HL-60/S4 (cell line): ENCODE measurements at regions not wholly inside any gene's neighbourhood (a gene's known extent, or its start where the extent isn't known, plus 50 kb on each side); places are given as distances from the start of the nearest gene placed in this dataset.

Experiments
- in situ Hi-C: fragments of 300-500 bp; cut with MboI; formaldehyde crosslinking; loops from 2 replicates; pipeline ENCODE4 v1.14.3; 2022; ENCODE audit warnings: low sequenced_read_pairs

GRCh38 chr4:180861651-180862050, 1381.6 kb upstream of the TENM3 start:
- in situ Hi-C loops, result no loop called here

- in situ Hi-C loops, result no loop called here
Observed at GRCh38 chr4:180866933-180867643, 1376.1 kb upstream of the TENM3 start.

DNA sequence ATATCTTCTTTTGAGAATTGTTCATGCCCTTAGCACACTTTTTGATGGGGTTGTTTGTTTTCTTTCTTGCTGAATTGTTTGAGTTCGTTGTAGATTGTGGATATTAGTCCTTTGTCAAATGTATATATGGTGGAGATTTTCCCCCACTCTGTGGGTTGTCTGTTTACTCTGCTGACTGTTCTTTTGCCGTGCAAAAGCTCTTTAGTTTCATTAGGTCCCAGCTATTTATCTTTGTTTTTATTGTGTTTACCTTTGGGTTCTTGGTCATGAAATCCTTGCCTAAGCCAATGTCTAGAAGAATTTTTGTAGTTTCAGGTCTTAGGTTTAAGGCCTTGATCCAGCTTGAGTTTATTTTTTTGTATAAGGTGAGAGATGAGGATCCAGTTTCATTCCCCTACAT, 1372.6 kb upstream of the TENM3 start:
- in situ Hi-C loops, result no loop called here

DNA sequence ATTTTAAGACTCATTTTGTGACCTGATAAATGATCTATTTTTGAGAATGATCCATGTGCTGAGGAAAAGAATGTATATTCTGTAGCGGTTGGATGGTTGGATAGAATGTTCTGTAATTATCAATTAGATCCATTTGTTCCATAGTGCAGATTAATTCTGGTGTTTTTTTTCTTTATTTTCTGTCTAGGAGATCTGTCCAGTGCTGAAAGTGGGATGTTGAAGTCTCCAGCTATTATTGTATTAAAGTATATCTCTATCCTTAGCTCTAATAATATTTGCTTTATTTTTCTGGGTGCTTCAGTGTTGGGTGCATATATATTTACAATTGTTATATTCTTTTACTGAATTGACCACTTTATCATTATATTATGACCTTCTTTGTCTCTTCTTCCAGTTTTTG, 1344.9 kb upstream of the TENM3 start:
- in situ Hi-C loops, result no loop called here

DNA sequence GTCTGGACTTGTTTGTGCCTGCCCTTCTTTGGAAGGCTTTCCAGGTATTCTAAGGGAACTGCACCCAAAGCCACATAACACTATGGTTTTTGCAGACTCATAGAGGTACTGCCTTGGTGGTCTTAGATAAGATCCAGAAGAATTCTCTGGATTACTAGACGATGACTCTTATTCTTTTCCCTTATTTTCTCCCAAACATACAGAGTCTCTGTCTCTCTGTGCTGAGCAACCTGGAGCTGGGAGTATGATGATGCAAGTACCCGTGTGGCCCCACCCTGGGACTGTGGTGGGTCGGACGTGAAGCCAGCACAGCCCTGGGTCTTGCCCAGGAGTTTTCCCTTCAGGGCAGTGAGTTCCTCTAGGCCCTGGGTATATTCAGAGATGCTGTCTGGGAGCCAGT, 1342.4 kb upstream of the TENM3 start:
- in situ Hi-C loops, result no loop called here

- in situ Hi-C loops, result no loop called here
Observed at GRCh38 chr4:180909279-180909678, 1333.9 kb upstream of the TENM3 start.

- in situ Hi-C loops, result no loop called here
Observed at GRCh38 chr4:180913750-180914149, 1329.5 kb upstream of the TENM3 start.

DNA sequence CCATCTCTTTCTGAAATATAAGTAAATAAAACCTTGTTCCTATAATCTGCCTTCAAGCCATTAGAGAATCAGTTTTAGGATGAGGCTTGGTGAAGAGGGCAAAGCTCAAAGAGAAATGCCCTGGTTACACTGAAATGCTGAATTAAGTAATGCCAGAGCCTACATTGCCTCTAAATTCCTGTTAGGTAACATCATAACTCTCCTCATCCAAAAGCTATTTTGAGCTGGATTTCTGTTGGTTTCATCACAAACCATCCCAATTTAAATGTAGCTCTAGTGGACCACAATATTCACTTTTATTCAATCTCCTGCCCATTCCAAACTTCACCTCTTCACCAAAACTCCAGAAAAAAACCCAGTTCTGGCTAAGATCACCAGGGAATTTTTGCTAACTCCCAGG, 1319.7 kb upstream of the TENM3 start:
- in situ Hi-C loops, result no loop called here

DNA sequence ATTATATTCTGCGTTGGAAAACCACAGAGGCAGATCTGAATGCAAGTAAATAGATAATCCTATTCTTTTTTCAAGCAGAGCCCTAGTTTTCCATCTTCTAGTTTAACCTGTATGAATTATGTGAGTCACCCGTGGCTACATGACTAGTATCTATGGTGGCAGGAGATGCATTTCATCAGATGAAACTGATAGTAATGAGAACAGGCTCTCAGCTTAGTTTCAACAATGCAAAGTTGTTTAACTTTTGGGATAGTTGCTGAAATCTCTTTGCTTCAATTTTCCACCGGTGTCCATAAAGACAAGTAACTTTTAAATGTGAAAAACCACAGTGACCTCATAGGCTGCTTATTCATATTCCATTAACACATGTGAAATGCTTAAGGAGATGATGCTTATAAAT, 1317.4 kb upstream of the TENM3 start:
- in situ Hi-C loops, result no loop called here

GRCh38 chr4:180926277-180926676, 1316.9 kb upstream of the TENM3 start:
- in situ Hi-C loops, result no loop called here

GRCh38 chr4:180932370-180933001, 1310.7 kb upstream of the TENM3 start:
- in situ Hi-C loops, result no loop called here

DNA sequence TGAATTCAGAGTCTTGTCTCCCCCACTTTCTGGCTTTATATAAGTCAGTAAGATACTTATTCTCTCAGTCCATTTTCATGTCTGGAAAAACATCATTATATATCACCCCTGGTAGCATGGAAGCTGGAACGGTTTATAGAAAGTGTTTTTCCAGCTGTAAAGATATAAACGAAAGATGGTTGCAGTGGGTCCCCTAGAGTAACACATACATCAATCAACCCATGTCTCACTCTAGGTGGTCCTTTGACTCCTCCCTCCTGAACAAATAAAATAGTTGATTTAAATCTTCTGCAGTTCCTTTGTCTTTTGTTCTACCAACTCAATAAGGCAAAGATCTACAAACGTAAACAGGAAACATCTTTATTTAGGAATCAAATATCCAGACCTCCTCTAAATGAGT, 1306.1 kb upstream of the TENM3 start:
- in situ Hi-C loops, result no loop called here

DNA sequence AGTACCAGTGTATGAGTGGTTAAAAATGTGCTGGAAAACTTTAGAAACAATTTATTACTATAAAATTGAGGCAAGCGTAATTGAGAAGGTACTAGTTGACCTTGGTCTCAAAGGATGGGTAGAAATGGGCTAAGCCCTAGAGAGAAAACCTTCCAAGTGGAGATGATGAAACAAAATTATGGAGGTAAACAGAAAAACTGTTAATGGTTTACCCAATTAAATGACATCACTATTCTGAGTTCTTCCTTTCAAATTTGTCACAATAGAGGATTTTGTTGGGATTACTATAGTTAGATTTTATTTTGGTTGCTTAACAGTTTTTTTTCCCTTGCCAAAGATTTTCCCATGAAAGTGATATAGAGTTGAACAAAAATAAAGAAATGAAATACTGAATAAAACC, 1302.5 kb upstream of the TENM3 start:
- in situ Hi-C loops, result no loop called here

GRCh38 chr4:180942367-180942916, 1300.8 kb upstream of the TENM3 start:
- in situ Hi-C loops, result no loop called here

GRCh38 chr4:180946188-180946587, 1297.0 kb upstream of the TENM3 start:
- in situ Hi-C loops, result no loop called here

- in situ Hi-C loops, result no loop called here
Observed at GRCh38 chr4:180947425-180947824, 1295.8 kb upstream of the TENM3 start.

DNA sequence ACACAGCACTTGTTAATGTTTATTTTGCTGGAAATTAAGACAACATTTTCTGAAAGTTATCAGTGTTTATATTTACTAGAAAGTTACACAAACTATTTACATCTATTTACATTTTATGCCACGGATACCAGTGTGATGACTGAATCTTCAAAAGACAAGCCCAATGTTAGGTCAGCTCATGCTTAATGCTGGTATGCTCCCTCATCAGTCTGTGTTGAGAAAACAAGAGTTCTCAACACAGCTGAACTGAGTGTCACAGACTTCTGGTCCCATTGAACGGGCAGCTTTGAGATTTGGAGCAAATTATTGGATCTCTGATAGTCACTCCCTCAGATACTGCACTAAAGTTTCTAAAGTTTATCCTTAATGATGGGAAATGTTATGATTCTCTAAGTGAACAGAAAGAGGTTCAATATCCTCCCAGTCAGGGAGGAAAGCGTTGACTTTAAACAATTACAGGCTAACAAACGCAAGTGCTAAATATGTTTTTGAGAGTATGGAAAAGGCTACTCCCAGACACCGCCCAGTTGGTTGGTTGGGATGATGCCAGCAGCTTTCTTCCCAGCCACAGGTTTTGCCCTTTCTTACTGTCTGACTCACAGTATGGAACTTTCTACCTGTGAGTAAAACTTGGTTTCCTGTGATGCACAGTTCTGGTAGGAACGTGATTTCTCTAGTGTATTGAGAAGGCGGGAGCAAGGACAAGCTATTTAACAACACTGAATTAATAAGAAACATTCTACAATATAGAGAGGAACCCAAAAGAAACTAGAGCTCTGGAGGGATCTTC, 1293.6 kb upstream of the TENM3 start:
- in situ Hi-C loops, result no loop called here

- in situ Hi-C loops, result no loop called here
Observed at GRCh38 chr4:180950377-180950776, 1292.8 kb upstream of the TENM3 start.

DNA sequence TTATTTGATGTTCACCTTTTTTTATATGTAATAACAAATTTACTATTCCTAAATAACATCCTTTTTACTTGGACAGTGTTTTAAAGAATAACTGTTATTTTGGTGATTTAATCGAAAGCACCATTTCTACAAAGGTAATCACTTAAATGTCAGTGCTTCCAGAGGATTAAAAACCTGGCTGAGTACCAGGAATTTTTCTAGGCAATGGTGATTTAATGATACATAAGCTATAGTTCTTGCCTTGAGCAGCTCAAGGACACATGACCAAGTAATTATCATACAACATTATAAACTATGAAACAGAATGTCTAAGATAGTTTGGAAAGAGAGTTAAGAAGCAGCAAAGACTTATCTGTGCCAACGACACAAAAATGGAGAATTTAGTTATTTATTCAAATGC, 1291.9 kb upstream of the TENM3 start:
- in situ Hi-C loops, result no loop called here

GRCh38 chr4:180953572-180953971, 1289.6 kb upstream of the TENM3 start:
- in situ Hi-C loops, result no loop called here

GRCh38 chr4:180960743-180961401, 1282.3 kb upstream of the TENM3 start:
- in situ Hi-C loops, result no loop called here
